Colon (tissue), 2 donors: ENCODE measurements at regions not wholly inside any gene's neighbourhood (a gene's known extent, or its start where the extent isn't known, plus 50 kb on each side); places are given as distances from the start of the nearest gene placed in this dataset.
"Not testable (repeated sequence)": the region's sequence is repeated elsewhere in the genome, so short reads cannot be mapped to it uniquely, and the experiment has no call there.

Experiments
- FAIRE-seq: peaks from 2 replicates; lab custom pipeline; 2012; peaks lifted over from hg19 to GRCh38; lab: Jason Lieb, UNC
- donor health status: control.
- donor health status: control.

- no peak for FAIRE-seq
Observed at GRCh38 chr1:29620631-29621030, 384.3 kb downstream of the PTPRU start.

- no peak for FAIRE-seq
Observed at GRCh38 chr1:29607236-29607635, 370.9 kb downstream of the PTPRU start.

- FAIRE-seq = not testable (repeated sequence)
Observed at GRCh38 chr1:29604796-29605195, 368.5 kb downstream of the PTPRU start.

DNA sequence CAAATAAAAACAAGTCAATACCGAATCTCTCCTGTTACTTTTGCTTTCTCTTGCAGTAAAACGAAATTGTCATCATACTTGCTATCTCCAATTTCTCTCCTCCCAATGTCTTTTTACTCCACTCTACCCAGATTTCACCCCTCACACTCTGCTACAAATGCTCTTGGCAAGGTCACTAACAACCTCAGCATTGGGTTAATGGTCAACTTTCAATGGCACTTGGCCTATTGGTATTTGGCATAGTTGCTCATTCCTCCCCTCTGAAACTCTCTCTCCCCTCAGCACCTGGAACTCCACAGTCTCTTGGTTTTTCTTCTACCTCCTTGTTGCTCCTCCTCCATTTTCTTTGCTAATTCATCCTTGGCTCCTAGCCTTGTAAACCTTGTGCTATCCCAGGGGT is 367.3 kb downstream of the PTPRU start:
- FAIRE-seq = no peak

GRCh38 chr1:29602203-29602602 is 365.9 kb downstream of the PTPRU start:
- no peak for FAIRE-seq

DNA sequence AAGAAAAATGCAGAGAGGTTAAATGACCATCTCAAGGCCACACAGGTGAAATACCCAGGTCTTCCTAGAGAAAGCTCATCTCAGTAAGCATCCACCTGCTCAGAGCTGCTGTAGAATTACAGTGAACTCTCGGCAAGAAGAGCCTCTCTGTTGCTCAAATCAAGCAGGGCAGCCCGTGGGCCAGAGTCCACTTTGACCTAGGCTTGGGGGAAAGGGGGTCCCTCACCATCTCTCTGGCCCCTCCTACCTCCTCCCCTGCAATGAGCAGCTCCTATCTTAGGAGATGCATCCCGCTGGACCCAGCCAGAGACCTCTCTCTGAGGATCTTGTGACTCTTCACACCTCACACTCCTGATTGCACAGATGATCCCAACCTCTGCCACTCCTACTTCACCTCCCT is 364.7 kb downstream of the PTPRU start:
- FAIRE-seq = no peak

- FAIRE-seq = no peak
Observed at GRCh38 chr1:29599826-29600225, 363.5 kb downstream of the PTPRU start.

- no peak for FAIRE-seq
Observed at GRCh38 chr1:29599071-29599470, 362.7 kb downstream of the PTPRU start.

DNA sequence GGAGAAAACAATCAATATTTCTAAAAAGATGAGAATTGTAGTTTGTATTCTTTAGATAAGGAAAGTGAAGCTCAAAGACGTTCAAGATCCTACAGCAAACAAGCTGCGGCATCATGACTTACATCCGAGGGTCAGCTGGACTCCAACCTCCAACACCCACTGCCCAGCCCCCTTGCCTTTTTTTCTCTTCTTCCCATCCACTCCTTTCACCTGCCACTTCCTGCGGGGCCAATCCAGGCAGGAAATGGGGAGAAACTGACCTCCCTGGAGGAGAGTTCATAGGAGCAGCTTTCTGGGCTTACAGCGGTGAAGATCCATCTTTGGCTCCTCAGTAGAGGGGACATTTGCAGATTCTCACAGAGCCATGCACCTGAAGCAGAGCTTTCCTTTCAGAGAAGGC is 361.5 kb downstream of the PTPRU start:
- no peak for FAIRE-seq

GRCh38 chr1:29593601-29594382 is 357.5 kb downstream of the PTPRU start:
- no peak for FAIRE-seq

DNA sequence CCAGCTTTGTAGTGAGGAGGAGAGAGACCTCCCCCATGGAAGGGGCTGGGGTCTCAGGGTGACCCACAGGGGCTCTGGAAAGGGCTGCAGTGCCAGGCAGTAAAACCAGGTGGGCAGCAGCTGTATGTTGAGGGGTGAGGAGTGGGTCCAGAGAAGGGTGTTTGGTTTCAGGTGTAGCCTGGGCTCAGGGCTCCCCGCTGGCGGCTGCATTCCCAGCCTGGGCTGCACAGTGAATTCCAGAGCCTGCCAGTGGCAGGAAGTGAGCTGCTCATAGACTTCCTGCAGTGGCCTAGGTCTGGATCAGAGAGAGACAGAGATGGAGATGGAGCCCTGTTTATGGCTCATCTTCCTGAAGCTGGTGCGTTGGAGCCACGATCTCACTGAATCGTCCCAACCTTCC is 356.4 kb downstream of the PTPRU start:
- FAIRE-seq = no peak

DNA sequence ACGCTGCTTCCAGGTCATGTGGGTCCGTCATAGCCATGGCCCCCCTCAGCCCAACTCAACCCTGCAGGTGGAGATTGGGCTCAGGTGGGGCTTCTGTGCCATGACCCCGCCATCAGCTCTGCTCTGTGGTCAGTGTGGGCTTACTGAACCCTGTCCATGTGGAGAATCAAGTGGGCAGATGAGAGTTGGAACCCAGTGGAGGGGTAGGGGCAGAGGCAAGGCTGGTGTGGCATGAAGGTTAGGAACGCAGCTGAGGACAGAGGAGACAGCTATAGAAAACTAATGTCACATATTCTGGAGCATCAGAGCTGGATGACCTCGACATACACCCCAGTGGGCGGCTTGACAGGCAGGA is 355.9 kb downstream of the PTPRU start:
- FAIRE-seq = no peak

DNA sequence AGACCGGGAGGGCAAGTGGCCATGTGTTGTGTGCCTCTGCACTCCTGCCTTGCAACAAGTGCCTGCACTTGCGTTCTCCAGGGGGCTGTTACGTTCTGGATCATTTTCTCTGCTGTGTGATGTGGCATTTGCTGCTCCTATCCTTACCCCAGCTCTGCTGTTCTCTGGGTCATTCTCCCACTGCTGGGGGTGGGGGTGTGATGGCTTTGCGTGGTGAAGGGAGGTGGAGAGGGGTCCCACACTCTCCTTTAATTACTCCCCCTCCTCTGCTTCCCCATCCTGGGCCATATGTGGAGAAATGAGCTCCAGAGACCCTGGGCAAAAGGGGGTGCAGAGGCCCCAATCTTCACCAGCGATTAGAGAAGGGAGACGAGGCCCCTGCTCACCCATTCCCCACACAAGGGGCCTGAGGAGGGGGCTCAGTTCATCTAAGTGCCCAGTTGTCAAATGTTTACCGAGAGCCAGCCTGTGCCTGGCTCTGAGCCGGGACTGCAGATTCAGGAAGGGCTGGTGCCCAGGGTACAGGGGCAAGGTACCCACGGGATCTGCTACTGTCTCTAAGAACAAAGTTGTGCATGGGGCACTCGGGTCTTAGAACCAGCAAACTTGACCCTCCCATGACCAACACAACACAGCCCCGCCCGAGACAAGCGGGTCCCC is 355.4 kb downstream of the PTPRU start:
- no peak for FAIRE-seq

DNA sequence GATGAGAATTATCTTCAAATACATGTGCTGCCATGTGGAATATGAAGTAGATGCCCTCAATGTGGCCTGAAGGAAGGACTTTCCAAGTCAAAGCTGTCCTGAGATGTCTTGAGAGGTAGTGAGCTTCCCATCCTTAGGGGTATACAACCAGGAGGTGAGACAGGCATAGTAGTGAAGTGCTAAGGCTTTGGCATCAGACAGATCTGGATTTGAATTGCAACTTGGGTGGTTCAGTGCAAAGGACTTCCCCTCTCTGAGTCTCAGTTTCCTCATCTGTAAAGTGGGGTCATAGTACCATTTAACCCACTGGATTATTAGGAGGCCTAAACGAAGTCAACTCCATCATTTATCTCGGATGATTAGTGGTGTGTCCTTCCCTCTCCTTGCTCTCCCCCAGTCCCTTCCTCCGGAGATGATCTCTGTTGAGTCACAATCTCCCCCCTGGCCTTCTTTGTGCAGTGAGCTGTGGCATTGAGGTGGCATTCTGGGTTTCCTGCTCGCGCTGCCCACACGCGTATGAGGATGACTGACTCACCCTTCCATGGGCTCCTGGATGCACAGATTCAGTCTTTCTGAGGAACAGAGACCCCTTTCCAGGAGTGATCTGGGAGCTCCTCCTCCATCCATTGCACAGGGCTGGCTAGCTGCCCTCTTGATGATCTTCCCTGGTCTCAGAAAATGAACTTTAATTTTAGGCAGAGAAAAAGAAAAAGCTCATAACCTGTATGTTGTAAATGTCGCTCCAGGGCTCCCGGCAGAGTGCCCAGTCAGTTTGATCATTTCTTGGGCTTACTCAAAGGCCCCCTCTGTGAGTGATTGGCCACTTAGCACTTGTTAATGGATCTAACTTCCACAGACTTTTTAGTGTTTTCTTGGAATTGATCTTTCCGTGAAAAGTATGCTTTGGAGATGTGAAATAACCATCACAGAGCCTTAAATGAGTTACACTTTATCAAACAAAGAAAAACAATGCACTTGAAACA is 354.6 kb downstream of the PTPRU start:
- FAIRE-seq = no peak

- FAIRE-seq = not testable (repeated sequence)
Observed at GRCh38 chr1:29589716-29590115, 353.4 kb downstream of the PTPRU start.

DNA sequence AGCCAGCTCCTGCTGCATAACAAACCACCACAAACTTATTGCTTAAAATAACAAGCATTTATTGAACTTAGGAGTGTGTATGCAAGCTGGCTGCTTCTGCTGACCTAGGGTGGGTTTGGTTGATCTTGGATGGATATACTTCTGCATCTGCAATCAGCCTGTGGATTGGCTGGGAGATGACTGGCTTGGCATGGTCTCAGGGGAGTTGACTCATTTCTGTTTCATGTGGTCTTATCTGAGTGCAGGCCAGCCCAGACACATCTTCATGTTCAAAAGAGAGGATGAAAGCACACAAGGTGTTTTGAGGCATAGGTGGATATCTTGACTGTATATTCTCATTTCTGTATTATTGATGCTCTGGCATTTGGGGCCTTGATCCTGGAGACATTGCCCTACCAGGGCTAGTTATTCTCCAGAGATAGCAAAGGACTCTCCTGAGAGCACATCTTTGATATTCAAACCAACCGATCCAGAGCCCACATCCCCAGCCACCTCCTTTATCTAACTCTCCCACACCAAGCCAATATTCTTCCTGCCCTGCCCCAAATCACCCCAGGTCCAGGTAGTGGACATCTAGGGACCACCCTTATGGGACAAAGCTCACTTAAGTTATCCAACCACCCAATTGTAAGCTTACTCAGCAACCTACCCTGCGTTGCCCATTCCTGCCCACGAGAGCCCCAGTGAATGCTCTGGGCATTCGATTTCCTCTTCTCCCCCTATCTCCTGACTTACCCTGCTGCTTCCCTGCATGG is 350.8 kb downstream of the PTPRU start:
- FAIRE-seq = no peak

DNA sequence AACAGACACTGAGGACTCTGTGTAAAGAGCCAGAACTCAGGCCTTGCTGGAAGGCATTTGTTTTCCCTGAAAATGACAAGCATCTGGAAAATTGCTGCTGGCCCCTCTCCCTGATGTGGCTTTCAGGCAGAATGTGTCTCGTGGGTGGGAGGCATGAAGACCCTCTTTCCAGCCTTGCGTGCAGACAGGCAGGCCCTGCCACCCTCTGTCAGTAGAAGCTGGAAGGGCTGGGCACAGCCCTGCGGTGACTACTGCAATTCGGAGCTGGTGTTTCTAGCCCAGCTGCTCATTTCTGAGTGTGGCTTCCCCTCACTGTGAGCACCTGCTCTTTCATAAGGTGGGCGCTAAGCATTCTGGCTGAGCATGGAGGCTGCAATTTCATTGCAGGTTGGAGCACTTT is 349.9 kb downstream of the PTPRU start:
- FAIRE-seq = no peak

GRCh38 chr1:29585656-29586055 is 349.3 kb downstream of the PTPRU start:
- FAIRE-seq = no peak

DNA sequence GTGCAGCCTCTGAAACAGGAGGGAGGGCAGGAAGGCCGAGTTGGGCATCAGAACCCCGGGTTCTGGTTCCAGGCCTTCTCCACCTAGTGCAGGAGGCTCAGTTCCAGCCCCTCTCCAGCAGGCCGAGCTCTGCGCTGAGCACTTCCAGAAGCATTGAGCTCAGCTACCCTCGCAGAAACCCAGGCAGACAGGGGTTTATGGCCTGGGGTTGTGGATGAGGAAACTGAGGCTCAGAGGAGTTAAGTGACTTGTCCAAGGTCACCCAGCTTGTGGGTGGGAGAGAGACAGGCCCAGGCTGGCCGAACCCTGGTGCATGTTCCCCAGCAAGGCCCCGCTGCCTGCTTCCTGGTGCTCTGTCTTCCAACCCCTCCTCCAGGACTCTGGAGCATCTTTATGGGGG is 348.9 kb downstream of the PTPRU start:
- no peak for FAIRE-seq

GRCh38 chr1:29584776-29585175 is 348.5 kb downstream of the PTPRU start:
- no peak for FAIRE-seq

- no peak for FAIRE-seq
Observed at GRCh38 chr1:29584362-29584761, 348.0 kb downstream of the PTPRU start.

DNA sequence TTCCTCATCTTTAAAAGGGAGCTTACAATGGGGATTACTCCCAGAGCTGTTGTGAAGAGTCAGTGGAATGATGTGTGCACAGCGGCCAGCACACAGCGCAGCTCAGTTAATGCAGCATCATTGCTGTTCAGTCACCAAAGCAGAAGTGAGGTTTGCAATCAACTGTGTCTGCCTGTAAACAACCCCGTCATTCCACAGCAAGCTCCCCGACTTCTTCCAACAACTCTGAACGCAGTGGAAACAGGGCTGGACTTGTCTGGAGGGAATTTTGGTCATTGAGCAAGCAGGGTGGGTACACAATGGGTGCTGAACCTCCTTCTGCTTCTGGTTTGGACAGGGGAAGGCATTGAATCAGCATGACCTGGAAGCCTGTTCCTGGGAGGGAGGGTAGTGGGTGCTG is 347.4 kb downstream of the PTPRU start:
- FAIRE-seq = no peak
